GM12874 (cell line): ENCODE measurements at regions not wholly inside any gene's neighbourhood (a gene's known extent, or its start where the extent isn't known, plus 50 kb on each side); places are given as distances from the start of the nearest gene placed in this dataset.

Experiments
- CTCF ChIP-seq: IDR thresholded peaks from 2 replicates; pipeline ENCODE4 v1.5.1; 2011; ENCODE audit warnings: low read depth, mild to moderate bottlenecking, control low read depth, low read length, moderate library complexity; ENCODE audit not compliant: insufficient read depth

- TF ChIP-seq CTCF, result no peak
These were observed 141.9 kb downstream of the ACTBL2 start for GRCh38 chr5:57340681-57341080.

GRCh38 chr5:57339521-57339920 lies 143.1 kb downstream of the ACTBL2 start:
- no peak for TF ChIP-seq CTCF

- TF ChIP-seq CTCF, result no peak
These were observed 143.7 kb downstream of the ACTBL2 start for GRCh38 chr5:57338868-57339340.

GRCh38 chr5:57338068-57338867 lies 144.3 kb downstream of the ACTBL2 start:
- TF ChIP-seq CTCF, result peak; percentile 64

- no peak for TF ChIP-seq CTCF
These were observed 147.4 kb downstream of the ACTBL2 start for GRCh38 chr5:57335092-57335660.

GRCh38 chr5:57334475-57334874 lies 148.1 kb downstream of the ACTBL2 start:
- TF ChIP-seq CTCF, result no peak

- TF ChIP-seq CTCF, result no peak
These were observed 150.2 kb downstream of the ACTBL2 start for GRCh38 chr5:57332361-57332760.
